OCI-LY3 (cell line): ENCODE measurements at regions not wholly inside any gene's neighbourhood (a gene's known extent, or its start where the extent isn't known, plus 50 kb on each side); places are given as distances from the start of the nearest gene placed in this dataset.

Experiments used
- H2AFZ ChIP-seq: fragments of 200-600, 300-600 bp; shearing (Covaris generic); 2 replicates; pipeline ENCODE4 v1.6.0; 2014; ENCODE audit warnings: antibody characterized with exemption, low read depth, low read length
- H3K27ac ChIP-seq: fragments of 200-600, 300-600 bp; sonication (generic); 2 replicates; pipeline ENCODE4 v1.5.1; 2014; ENCODE audit warnings: mild to moderate bottlenecking, low read length, moderate library complexity, mixed read lengths
- H3K27me3 ChIP-seq: fragments of 200-600, 300-600 bp; sonication (generic); 2 replicates; pipeline ENCODE4 v1.6.1; 2014; ENCODE audit warnings: low read depth, low read length, mixed read lengths
- H3K36me3 ChIP-seq: fragments of 200-600, 300-600 bp; sonication (generic); replicated peaks from 2 replicates; pipeline ENCODE3; 2014; ENCODE audit warnings: low read depth, low read length, mixed read lengths
- H3K4me1 ChIP-seq: fragments of 300-600, 200-600 bp; sonication (generic); 2 replicates; pipeline ENCODE4 v1.6.1; 2014; ENCODE audit warnings: low read length, mixed read lengths
- H3K4me2 ChIP-seq: fragments of 200-600, 300-600 bp; sonication (generic); 2 replicates; pipeline ENCODE4 v1.6.1; 2014; ENCODE audit warnings: low read length, mixed read lengths
- H3K4me3 ChIP-seq: fragments of 300-600, 200-600 bp; sonication (generic); 2 replicates; pipeline ENCODE4 v1.5.1; 2014; ENCODE audit warnings: antibody characterized with exemption, mild to moderate bottlenecking, low read length, moderate library complexity
- H3K79me2 ChIP-seq: fragments of 300-600, 200-600 bp; shearing (Covaris generic); 2 replicates; pipeline ENCODE4 v1.6.1; 2014; ENCODE audit warnings: mild to moderate bottlenecking, low read length, mixed read lengths
- H3K9ac ChIP-seq: fragments of 300-600, 200-600 bp; shearing (Covaris generic); 2 replicates; pipeline ENCODE4 v1.6.0; 2014; ENCODE audit warnings: mild to moderate bottlenecking, low read length, moderate library complexity
- H3K9me3 ChIP-seq: fragments of 200-600, 300-600 bp; shearing (Covaris generic); 2 replicates; pipeline ENCODE4 v1.6.1; 2014; ENCODE audit warnings: low read length, mixed read lengths; ENCODE audit not compliant: insufficient read depth
- H4K20me1 ChIP-seq: fragments of 200-600, 300-600 bp; sonication (generic); 2 replicates; pipeline ENCODE4 v1.6.1; 2016; ENCODE audit warnings: low read length, mixed read lengths; ENCODE audit not compliant: insufficient read depth
- EZH2phosphoT487 ChIP-seq: fragments of 200-600 bp; shearing (Covaris generic); IDR thresholded peaks from 2 replicates; pipeline ENCODE4 v1.6.1; 2018; ENCODE audit warnings: antibody characterized with exemption, mixed run types, low read depth
- TF ChIP-seq, protein P1 (sequence below): fragments of 200-600, 300-600 bp; sonication (generic); IDR thresholded peaks from 2 replicates; pipeline ENCODE4 v1.5.1; 2014; ENCODE audit warnings: antibody characterized with exemption, low read length, low read depth

DNA sequence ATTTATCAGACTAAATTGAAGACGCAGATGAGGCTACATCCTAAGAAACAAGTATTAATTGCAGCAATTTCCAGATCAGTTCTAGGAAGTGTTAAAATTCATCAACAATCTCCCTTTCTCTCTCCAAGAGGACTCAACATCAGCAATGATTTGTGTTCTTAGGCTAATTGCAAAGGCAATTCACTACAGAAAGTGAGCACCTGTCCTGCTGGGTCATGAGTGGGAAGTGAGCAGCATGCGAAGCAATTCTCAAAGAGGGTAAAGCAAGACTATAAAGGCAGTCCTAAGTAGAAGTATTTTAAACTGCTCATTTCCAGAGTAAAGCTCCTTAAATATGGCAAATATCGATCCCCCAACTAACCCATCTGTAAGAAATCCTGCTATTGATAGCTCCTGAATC, 1191.0 kb upstream of the ALCAM start:
- H3K9me3 ChIP-seq, result no peaks in the 10 kb centered on the region
- no peak overlapping the region for H3K4me3 ChIP-seq
- TF ChIP-seq, protein P1, sequence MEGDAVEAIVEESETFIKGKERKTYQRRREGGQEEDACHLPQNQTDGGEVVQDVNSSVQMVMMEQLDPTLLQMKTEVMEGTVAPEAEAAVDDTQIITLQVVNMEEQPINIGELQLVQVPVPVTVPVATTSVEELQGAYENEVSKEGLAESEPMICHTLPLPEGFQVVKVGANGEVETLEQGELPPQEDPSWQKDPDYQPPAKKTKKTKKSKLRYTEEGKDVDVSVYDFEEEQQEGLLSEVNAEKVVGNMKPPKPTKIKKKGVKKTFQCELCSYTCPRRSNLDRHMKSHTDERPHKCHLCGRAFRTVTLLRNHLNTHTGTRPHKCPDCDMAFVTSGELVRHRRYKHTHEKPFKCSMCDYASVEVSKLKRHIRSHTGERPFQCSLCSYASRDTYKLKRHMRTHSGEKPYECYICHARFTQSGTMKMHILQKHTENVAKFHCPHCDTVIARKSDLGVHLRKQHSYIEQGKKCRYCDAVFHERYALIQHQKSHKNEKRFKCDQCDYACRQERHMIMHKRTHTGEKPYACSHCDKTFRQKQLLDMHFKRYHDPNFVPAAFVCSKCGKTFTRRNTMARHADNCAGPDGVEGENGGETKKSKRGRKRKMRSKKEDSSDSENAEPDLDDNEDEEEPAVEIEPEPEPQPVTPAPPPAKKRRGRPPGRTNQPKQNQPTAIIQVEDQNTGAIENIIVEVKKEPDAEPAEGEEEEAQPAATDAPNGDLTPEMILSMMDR, result no peak
- no peak for TF ChIP-seq EZH2phosphoT487
- H3K79me2 ChIP-seq, result no peaks in the 10 kb centered on the region
- H3K27ac ChIP-seq, result no peak overlapping the region
- no peaks in the 10 kb centered on the region for H3K27me3 ChIP-seq
- H3K36me3 ChIP-seq, result no peaks in the 10 kb centered on the region
- H3K4me2 ChIP-seq, result no peak overlapping the region
- no peak overlapping the region for H3K9ac ChIP-seq
- H3K4me1 ChIP-seq, result no peaks in the 10 kb centered on the region
- no peaks in the 10 kb centered on the region for H4K20me1 ChIP-seq
- H2AFZ ChIP-seq, result no peak overlapping the region

- Histone ChIP-seq H3K9ac (no peak overlapping the region), H4K20me1 (no peaks in the 10 kb centered on the region), H3K9me3 (no peaks in the 10 kb centered on the region), H3K36me3 (no peaks in the 10 kb centered on the region), H3K4me3 (no peak overlapping the region), H3K27me3 (no peaks in the 10 kb centered on the region), H3K4me1 (no peaks in the 10 kb centered on the region), H3K4me2 (no peak overlapping the region), H3K79me2 (no peaks in the 10 kb centered on the region), H2AFZ (no peak overlapping the region), H3K27ac (no peak overlapping the region)
- TF ChIP-seq, protein P1, result no peak
- no peak for TF ChIP-seq EZH2phosphoT487
Measured at GRCh38 chr3:104176706-104177105, 1190.0 kb upstream of the ALCAM start.

GRCh38 chr3:104178680-104179079, 1188.0 kb upstream of the ALCAM start:
- H3K4me3 ChIP-seq, result no peak overlapping the region
- H2AFZ ChIP-seq, result no peak overlapping the region
- no peaks in the 10 kb centered on the region for H3K9me3 ChIP-seq
- no peak overlapping the region for H3K27ac ChIP-seq
- no peaks in the 10 kb centered on the region for H3K4me1 ChIP-seq
- H3K36me3 ChIP-seq, result no peaks in the 10 kb centered on the region
- H3K4me2 ChIP-seq, result no peak overlapping the region
- TF ChIP-seq, protein P1, result no peak
- no peak for TF ChIP-seq EZH2phosphoT487
- no peaks in the 10 kb centered on the region for H4K20me1 ChIP-seq
- no peaks in the 10 kb centered on the region for H3K27me3 ChIP-seq
- H3K79me2 ChIP-seq, result no peaks in the 10 kb centered on the region
- H3K9ac ChIP-seq, result no peak overlapping the region

GRCh38 chr3:104180906-104181305, 1185.8 kb upstream of the ALCAM start:
- Histone ChIP-seq H3K27me3 (no peaks in the 10 kb centered on the region), H3K9me3 (no peaks in the 10 kb centered on the region), H3K4me1 (no peaks in the 10 kb centered on the region), H3K36me3 (no peaks in the 10 kb centered on the region), H2AFZ (no peak overlapping the region), H3K9ac (no peak overlapping the region), H3K4me2 (no peak overlapping the region), H4K20me1 (no peaks in the 10 kb centered on the region), H3K79me2 (no peaks in the 10 kb centered on the region), H3K27ac (no peak overlapping the region), H3K4me3 (no peak overlapping the region)
- TF ChIP-seq, protein P1, result no peak
- TF ChIP-seq EZH2phosphoT487, result no peak
